ENCODE measurements at regions not wholly inside any gene's neighbourhood (a gene's known extent, or its start where the extent isn't known, plus 50 kb on each side); places are given as distances from the start of the nearest gene placed in this dataset.

DNA sequence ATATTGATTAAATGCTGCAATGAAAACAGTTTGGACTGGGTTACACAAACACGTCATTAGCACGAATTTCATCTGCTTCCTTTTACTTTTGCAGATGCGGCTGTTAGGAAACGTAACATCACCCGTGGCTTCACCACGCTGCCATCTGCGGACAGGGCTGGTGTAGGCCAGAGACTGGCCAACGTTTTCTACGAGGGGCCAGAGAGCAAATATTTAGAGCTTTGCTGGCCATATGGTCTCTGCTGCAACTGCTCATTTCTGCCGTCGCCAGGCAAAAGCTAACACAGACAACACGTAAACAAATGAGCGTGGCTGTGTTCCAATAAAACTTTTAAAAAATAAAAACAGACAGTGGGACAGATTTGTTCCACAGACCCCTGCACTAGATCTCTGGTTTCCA is 96.6 kb downstream of the ENGASE start:
- intact Hi-C loops (cut with DNase I; ENCODE audit: low total_unique reads): no loop called here
- Histone ChIP-seq H3K27me3 (peaks cover 0 to 65% of the 10 kb centered on the region in 2 donors), H3K27ac (no peak overlapping the region), H3K4me3 (no peak overlapping the region), H3K9me3 (no peaks in the 10 kb centered on the region), H3K36me3 (no peaks in the 10 kb centered on the region), H3K4me1 (no peaks in the 10 kb centered on the region)
- DNase-seq: no peak
- TF ChIP-seq, protein P1, sequence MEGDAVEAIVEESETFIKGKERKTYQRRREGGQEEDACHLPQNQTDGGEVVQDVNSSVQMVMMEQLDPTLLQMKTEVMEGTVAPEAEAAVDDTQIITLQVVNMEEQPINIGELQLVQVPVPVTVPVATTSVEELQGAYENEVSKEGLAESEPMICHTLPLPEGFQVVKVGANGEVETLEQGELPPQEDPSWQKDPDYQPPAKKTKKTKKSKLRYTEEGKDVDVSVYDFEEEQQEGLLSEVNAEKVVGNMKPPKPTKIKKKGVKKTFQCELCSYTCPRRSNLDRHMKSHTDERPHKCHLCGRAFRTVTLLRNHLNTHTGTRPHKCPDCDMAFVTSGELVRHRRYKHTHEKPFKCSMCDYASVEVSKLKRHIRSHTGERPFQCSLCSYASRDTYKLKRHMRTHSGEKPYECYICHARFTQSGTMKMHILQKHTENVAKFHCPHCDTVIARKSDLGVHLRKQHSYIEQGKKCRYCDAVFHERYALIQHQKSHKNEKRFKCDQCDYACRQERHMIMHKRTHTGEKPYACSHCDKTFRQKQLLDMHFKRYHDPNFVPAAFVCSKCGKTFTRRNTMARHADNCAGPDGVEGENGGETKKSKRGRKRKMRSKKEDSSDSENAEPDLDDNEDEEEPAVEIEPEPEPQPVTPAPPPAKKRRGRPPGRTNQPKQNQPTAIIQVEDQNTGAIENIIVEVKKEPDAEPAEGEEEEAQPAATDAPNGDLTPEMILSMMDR (IDR thresholded peaks at IDR 0.05): no peak

GRCh38 chr17:79169861-79170260 is 95.2 kb downstream of the ENGASE start:
- H3K36me3 ChIP-seq: no peaks in the 10 kb centered on the region
- intact Hi-C loops (cut with DNase I; ENCODE audit: low total_unique reads): no loop called here
- H3K9me3 ChIP-seq: no peaks in the 10 kb centered on the region
- peaks cover 0 to 67% of the 10 kb centered on the region in 2 donors for H3K27me3 ChIP-seq
- H3K4me1 ChIP-seq: no peaks in the 10 kb centered on the region
- TF ChIP-seq, protein P1 (IDR thresholded peaks at IDR 0.05): no peak
- H3K27ac ChIP-seq: no peak overlapping the region
- no peak overlapping the region for H3K4me3 ChIP-seq
- DNase-seq: no peak

GRCh38 chr17:79169366-79169765 is 94.7 kb downstream of the ENGASE start:
- no peak for DNase-seq
- peaks cover 0 to 68% of the 10 kb centered on the region in 2 donors for H3K27me3 ChIP-seq
- H3K27ac ChIP-seq: no peak overlapping the region
- TF ChIP-seq, protein P1 (IDR thresholded peaks at IDR 0.05): no peak
- H3K4me3 ChIP-seq: no peak overlapping the region
- H3K9me3 ChIP-seq: no peaks in the 10 kb centered on the region
- no peaks in the 10 kb centered on the region for H3K36me3 ChIP-seq
- H3K4me1 ChIP-seq: no peaks in the 10 kb centered on the region
- intact Hi-C loops (cut with DNase I; ENCODE audit: low total_unique reads): no loop called here

GRCh38 chr17:79168486-79169055 is 93.9 kb downstream of the ENGASE start:
- Histone ChIP-seq H3K36me3 (no peaks in the 10 kb centered on the region), H3K27me3 (peaks cover 0 to 74% of the 10 kb centered on the region in 2 donors), H3K27ac (no peak overlapping the region), H3K4me3 (no peak overlapping the region), H3K9me3 (no peaks in the 10 kb centered on the region), H3K4me1 (no peaks in the 10 kb centered on the region)
- intact Hi-C loops (cut with DNase I; ENCODE audit: low total_unique reads): no loop called here
- DNase-seq: no peak
- TF ChIP-seq, protein P1 (IDR thresholded peaks at IDR 0.05): no peak

GRCh38 chr17:79167486-79167885 is 92.9 kb downstream of the ENGASE start:
- Histone ChIP-seq H3K4me1 (no peaks in the 10 kb centered on the region), H3K9me3 (no peaks in the 10 kb centered on the region), H3K4me3 (no peak overlapping the region), H3K36me3 (no peaks in the 10 kb centered on the region), H3K27ac (no peak overlapping the region), H3K27me3 (peaks cover 0 to 85% of the 10 kb centered on the region in 2 donors)
- intact Hi-C loops (cut with DNase I; ENCODE audit: low total_unique reads): no loop called here
- TF ChIP-seq, protein P1 (IDR thresholded peaks at IDR 0.05): no peak
- DNase-seq: no peak
